ENCODE measurements at regions not wholly inside any gene's neighbourhood (a gene's known extent, or its start where the extent isn't known, plus 50 kb on each side); places are given as distances from the start of the nearest gene placed in this dataset.
"Not testable (repeated sequence)": the region's sequence is repeated elsewhere in the genome, so short reads cannot be mapped to it uniquely, and the experiment has no call there.

- TF ChIP-seq, protein P1, sequence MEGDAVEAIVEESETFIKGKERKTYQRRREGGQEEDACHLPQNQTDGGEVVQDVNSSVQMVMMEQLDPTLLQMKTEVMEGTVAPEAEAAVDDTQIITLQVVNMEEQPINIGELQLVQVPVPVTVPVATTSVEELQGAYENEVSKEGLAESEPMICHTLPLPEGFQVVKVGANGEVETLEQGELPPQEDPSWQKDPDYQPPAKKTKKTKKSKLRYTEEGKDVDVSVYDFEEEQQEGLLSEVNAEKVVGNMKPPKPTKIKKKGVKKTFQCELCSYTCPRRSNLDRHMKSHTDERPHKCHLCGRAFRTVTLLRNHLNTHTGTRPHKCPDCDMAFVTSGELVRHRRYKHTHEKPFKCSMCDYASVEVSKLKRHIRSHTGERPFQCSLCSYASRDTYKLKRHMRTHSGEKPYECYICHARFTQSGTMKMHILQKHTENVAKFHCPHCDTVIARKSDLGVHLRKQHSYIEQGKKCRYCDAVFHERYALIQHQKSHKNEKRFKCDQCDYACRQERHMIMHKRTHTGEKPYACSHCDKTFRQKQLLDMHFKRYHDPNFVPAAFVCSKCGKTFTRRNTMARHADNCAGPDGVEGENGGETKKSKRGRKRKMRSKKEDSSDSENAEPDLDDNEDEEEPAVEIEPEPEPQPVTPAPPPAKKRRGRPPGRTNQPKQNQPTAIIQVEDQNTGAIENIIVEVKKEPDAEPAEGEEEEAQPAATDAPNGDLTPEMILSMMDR (IDR thresholded peaks at IDR 0.05) = not testable (repeated sequence)
- not testable (repeated sequence) for TF ChIP-seq POLR2AphosphoS5 (IDR thresholded peaks at IDR 0.05)
These were observed 264.3 kb upstream of the KYNU start for GRCh38 chr2:142613193-142613592.
